ENCODE measurements at regions not wholly inside any gene's neighbourhood (a gene's known extent, or its start where the extent isn't known, plus 50 kb on each side); places are given as distances from the start of the nearest gene placed in this dataset.

DNA sequence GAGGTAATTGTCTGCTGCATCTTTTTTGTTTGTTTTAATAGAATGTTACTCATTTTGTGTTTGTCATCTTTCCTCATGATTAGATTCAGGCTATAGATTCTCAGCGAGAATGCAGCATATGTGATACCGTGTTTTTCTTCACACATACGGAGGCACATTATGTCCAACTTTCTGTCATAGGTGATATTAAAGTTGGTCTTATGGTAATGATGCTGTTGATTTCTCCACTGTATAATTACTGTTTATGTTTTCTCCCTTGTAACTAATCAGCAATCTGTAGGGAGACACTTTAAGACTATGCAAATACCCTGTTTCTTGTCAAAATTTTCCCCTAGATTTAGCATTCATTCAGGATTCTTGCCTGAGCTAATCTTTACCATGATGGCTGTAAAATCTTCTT is 87.6 kb downstream of the CLDN1 start:
- no peaks in the 10 kb centered on the region for H3K9me3 ChIP-seq
- DNase-seq: no peak
- H3K4me3 ChIP-seq: no peak overlapping the region
- H3K27me3 ChIP-seq: no peaks in the 10 kb centered on the region
- intact Hi-C loops (cut with DNase I; ENCODE audit: low total_unique reads): no loop called here
- no peaks in the 10 kb centered on the region for H3K36me3 ChIP-seq
- H3K4me1 ChIP-seq: no peaks in the 10 kb centered on the region
- H3K27ac ChIP-seq: no peak overlapping the region
- TF ChIP-seq POLR2A (IDR thresholded peaks at IDR 0.05): no peak
- TF ChIP-seq, protein P1, sequence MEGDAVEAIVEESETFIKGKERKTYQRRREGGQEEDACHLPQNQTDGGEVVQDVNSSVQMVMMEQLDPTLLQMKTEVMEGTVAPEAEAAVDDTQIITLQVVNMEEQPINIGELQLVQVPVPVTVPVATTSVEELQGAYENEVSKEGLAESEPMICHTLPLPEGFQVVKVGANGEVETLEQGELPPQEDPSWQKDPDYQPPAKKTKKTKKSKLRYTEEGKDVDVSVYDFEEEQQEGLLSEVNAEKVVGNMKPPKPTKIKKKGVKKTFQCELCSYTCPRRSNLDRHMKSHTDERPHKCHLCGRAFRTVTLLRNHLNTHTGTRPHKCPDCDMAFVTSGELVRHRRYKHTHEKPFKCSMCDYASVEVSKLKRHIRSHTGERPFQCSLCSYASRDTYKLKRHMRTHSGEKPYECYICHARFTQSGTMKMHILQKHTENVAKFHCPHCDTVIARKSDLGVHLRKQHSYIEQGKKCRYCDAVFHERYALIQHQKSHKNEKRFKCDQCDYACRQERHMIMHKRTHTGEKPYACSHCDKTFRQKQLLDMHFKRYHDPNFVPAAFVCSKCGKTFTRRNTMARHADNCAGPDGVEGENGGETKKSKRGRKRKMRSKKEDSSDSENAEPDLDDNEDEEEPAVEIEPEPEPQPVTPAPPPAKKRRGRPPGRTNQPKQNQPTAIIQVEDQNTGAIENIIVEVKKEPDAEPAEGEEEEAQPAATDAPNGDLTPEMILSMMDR (IDR thresholded peaks at IDR 0.05): no peak

GRCh38 chr3:190229632-190230424 is 92.4 kb downstream of the CLDN1 start:
- Histone ChIP-seq H3K36me3 (no peaks in the 10 kb centered on the region), H3K4me1 (no peaks in the 10 kb centered on the region), H3K4me3 (no peak overlapping the region), H3K9me3 (no peaks in the 10 kb centered on the region), H3K27me3 (no peaks in the 10 kb centered on the region), H3K27ac (peak overlapping the region in 1 of 2 donors; percentile 30)
- intact Hi-C loops (cut with DNase I; ENCODE audit: low total_unique reads): no loop called here
- DNase-seq: no peak
- TF ChIP-seq POLR2A (IDR thresholded peaks at IDR 0.05): no peak
- TF ChIP-seq, protein P1 (IDR thresholded peaks at IDR 0.05): no peak

DNA sequence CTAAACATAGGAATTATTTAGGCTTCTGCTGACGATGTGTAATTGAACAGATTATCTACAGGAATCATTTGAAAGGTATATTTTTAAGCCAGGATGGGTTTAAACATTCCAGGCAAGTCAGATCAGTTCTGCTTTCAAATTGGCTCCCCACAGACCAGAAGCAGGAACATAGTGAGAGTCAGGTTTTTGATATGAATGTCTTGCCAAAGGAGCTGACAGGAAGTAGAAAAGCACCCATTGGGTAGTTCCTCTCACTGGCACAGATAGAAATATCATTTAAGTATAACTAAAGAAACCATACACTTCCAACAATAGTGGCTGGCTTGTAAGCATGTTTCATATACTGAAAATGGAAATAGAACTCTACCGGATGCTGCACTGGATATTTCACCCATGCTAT is 95.2 kb downstream of the CLDN1 start:
- intact Hi-C loops (cut with DNase I; ENCODE audit: low total_unique reads): no loop called here

GRCh38 chr3:190224863-190225692 is 97.2 kb downstream of the CLDN1 start:
- no peaks in the 10 kb centered on the region for H3K27me3 ChIP-seq
- no peak for DNase-seq
- intact Hi-C loops (cut with DNase I; ENCODE audit: low total_unique reads): loop anchor here (2.0 kb wide), 1 partner anchor 98 kb away; the partner anchor contains the start of gene CLDN1
- H3K9me3 ChIP-seq: no peaks in the 10 kb centered on the region
- no peaks in the 10 kb centered on the region for H3K4me1 ChIP-seq
- no peak for TF ChIP-seq POLR2A (IDR thresholded peaks at IDR 0.05)
- TF ChIP-seq, protein P1 (IDR thresholded peaks at IDR 0.05): peak; percentile 33 to 47 (median 44)
- no peak overlapping the region for H3K4me3 ChIP-seq
- no peaks in the 10 kb centered on the region for H3K36me3 ChIP-seq
- H3K27ac ChIP-seq: no peak overlapping the region

More for the DNA sequence above, 95.2 kb downstream of the CLDN1 start:
- TF ChIP-seq, protein P1 (IDR thresholded peaks at IDR 0.05): no peak
- no peak for TF ChIP-seq POLR2A (IDR thresholded peaks at IDR 0.05)
- Histone ChIP-seq H3K27ac (no peak overlapping the region), H3K36me3 (no peaks in the 10 kb centered on the region), H3K9me3 (no peaks in the 10 kb centered on the region), H3K4me3 (no peak overlapping the region), H3K4me1 (no peaks in the 10 kb centered on the region), H3K27me3 (no peaks in the 10 kb centered on the region)
- DNase-seq: no peak

DNA sequence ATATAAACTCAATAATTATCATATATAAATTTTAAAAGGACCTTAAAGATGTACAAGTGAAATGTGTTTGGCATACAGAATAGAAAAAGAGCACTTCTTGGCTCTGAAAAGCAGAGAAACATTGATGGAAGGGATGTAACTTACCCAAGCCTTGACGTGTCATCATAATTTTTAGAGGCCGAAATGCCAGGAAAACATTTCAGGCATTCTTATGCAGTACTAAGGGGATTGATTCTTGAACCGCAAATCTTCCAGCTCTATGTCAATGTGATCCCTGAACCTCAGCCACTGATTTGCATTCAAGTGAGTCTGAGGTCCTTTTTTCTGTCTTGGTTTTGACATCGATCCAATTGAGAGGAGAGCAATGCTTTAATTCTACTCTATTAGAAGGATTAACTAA is 97.8 kb downstream of the CLDN1 start:
- Histone ChIP-seq H3K9me3 (no peaks in the 10 kb centered on the region), H3K36me3 (no peaks in the 10 kb centered on the region), H3K4me3 (no peak overlapping the region), H3K4me1 (no peaks in the 10 kb centered on the region), H3K27ac (no peak overlapping the region), H3K27me3 (no peaks in the 10 kb centered on the region)
- DNase-seq: no peak
- intact Hi-C loops (cut with DNase I; ENCODE audit: low total_unique reads): loop anchor here (2.0 kb wide), 1 partner anchor 98 kb away; the partner anchor contains the start of gene CLDN1
- TF ChIP-seq, protein P1 (IDR thresholded peaks at IDR 0.05): no peak
- TF ChIP-seq POLR2A (IDR thresholded peaks at IDR 0.05): no peak
